Thyroid gland (tissue), 4 donors: ENCODE measurements at regions not wholly inside any gene's neighbourhood (a gene's known extent, or its start where the extent isn't known, plus 50 kb on each side); places are given as distances from the start of the nearest gene placed in this dataset.
A peak's percentile ranks its signal among the peaks of the same experiment; 100 is the strongest.
"Not testable (repeated sequence)": the region's sequence is repeated elsewhere in the genome, so short reads cannot be mapped to it uniquely, and the experiment has no call there.

Experiments
- DNase-seq, 2 donors: peaks; one replicate each; pipeline ENCODE4 v3.0.0-alpha.2; 2019
- H3K27ac ChIP-seq, 3 donors: fragments of 200-600 bp; sonication (generic); 1 replicate in 2 of 3; 2 replicates in 1 of 3; pipeline ENCODE4 v1.5.1; 2016 to 2019; ENCODE audit warnings: mild to moderate bottlenecking in 1 of 3, moderate library complexity in 1 of 3
- H3K27me3 ChIP-seq: fragments of 200-600 bp; sonication (generic); one replicate; pipeline ENCODE4 v1.5.1; 2019
- H3K36me3 ChIP-seq, 2 donors: fragments of 200-600 bp; sonication (generic); one replicate each; pipeline ENCODE4 v1.5.1; 2016 to 2019
- H3K4me1 ChIP-seq, 2 donors: fragments of 200-600 bp; sonication (generic); one replicate each; pipeline ENCODE4 v1.5.1; 2017 to 2019
- H3K4me3 ChIP-seq, 3 donors: fragments of 200-600 bp; sonication (generic); replicated peaks in 1 of 3; 1 replicate in 2 of 3; 2 replicates in 1 of 3; pipeline ENCODE4 v1.5.1; 2016; ENCODE audit warnings: mild to moderate bottlenecking in 1 of 3
- H3K9me3 ChIP-seq: fragments of 200-600 bp; sonication (generic); one replicate; pipeline ENCODE4 v1.5.1; 2017
- CTCF ChIP-seq, 6 experiments: fragments of 200-600 bp in 3 of 6; fragments of 450-650 bp in 3 of 6; sonication (generic) in 3 of 6; IDR thresholded peaks; one replicate each; pipeline ENCODE4 v1.5.1; 2016 to 2019; ENCODE audit warnings: antibody characterized with exemption in 6 of 6, mild to moderate bottlenecking in 2 of 6, inconsistent platforms in 1 of 6, moderate library complexity in 1 of 6
- POLR2A ChIP-seq, 2 donors: fragments of 450-650 bp; IDR thresholded peaks; one replicate each; pipeline ENCODE4 v1.6.1; 2017; ENCODE audit warnings: antibody characterized with exemption in 2 of 2, mild to moderate bottlenecking in 2 of 2, moderate library complexity in 1 of 2
- WGBS, 2 donors: methylation state at CpG; one replicate each; pipeline ENCODE4 v1.1.5; 2017; 5-methylcytosine and 5-hydroxymethylcytosine counted together
- intact Hi-C: fragments of 100-400 bp; cut with DNase I; formaldehyde crosslinking; loops from one replicate; pipeline ENCODE4 v1.15.1; 2023

GRCh38 chr3:48101301-48101650 lies 85.1 kb upstream of the MAP4 start:
- H3K9me3 ChIP-seq, H3K27ac ChIP-seq, H3K27me3 ChIP-seq, H3K36me3 ChIP-seq, DNase-seq, intact Hi-C loops, H3K4me3 ChIP-seq, H3K4me1 ChIP-seq: not testable (repeated sequence)
- WGBS, 2 donors: 100% methylated on average over 2 of the region's 2 CpGs

DNA sequence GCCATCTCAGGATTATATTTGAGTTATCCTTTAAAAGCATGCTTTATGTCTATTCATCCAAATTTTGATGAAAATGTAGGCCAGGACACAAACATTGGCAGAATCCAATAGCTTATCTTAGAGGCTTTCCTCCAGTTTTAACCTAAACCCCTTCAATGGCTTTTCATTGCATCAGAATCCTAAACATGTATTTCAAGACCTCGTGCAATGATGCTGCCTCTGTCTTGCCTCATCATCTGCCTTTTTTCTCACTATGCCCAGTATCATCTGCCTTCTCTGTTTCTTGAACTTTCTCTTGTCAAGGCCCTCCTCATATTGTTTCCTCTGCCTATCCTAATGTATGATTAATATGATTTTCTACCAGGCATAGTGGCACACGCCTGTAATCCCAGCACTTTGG lies 76.1 kb upstream of the MAP4 start:
- 44 to 73% methylated on average over 2 of the region's 2 CpGs for WGBS, 2 donors
- no peaks in the 10 kb centered on the region for H3K9me3 ChIP-seq
- H3K4me1 ChIP-seq: peaks cover 7 to 9% of the 10 kb centered on the region in 2 donors
- no peak overlapping the region for H3K27ac ChIP-seq
- no peaks in the 10 kb centered on the region for H3K27me3 ChIP-seq
- TF ChIP-seq CTCF (IDR thresholded peaks at IDR 0.05): no peak
- no peak for TF ChIP-seq POLR2A (IDR thresholded peaks at IDR 0.05)
- DNase-seq: no peak
- no peak overlapping the region for H3K4me3 ChIP-seq
- intact Hi-C loops: loop anchor here (10.0 kb wide), 1 partner anchor 63 kb away; no protein-coding TSS in a partner anchor
- no peaks in the 10 kb centered on the region for H3K36me3 ChIP-seq

DNA sequence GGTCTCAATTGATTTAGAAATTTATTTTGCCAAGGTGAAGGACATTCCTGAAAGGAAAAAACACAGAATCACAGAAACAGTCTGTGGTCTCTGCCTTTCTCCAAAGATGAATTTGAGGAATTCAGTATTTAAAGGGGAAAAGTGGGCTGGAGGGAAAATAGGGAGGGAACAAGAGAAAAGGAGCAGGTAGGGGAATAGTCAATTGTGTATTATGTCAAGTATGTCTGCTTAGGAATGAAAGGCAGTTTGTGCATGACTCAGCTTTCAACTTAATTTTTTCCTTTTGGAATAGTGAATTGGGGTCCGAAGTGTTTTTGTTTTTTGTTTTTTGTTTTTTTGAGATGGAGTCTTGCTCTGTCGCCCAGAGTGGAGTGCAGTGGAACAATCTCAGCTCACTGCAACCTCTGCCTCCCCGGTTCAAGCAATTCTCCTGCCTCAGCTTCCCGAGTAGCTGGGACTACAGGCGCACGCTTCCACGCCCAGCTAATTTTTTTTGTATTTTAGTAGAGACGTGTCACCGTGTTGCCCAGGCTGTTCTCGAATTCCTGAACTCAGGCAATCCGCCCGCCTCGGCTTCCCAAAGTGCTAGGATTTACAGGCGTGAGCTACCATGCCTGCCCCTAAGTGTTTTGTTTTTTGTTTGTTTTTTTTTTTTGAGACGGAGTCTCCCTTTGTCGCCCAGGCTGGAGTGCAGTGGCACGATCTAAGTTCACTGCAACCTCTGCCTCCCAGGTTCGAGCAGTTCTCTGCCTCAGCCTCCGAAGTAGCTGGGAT lies 74.1 kb upstream of the MAP4 start:
- Histone ChIP-seq H3K27ac (no peak overlapping the region), H3K4me3 (no peak overlapping the region), H3K36me3 (no peaks in the 10 kb centered on the region), H3K4me1 (peaks cover 18 to 28% of the 10 kb centered on the region in 2 donors), H3K9me3 (no peaks in the 10 kb centered on the region), H3K27me3 (no peaks in the 10 kb centered on the region)
- intact Hi-C loops: loop anchor here (10.0 kb wide), 1 partner anchor 64 kb away; no protein-coding TSS in a partner anchor
- TF ChIP-seq POLR2A (IDR thresholded peaks at IDR 0.05) (no peak), CTCF (IDR thresholded peaks at IDR 0.05) (no peak)
- no peak for DNase-seq
- WGBS, 2 donors: 90 to 91% methylated on average over 19 of the region's 19 CpGs

GRCh38 chr3:48088749-48089466 lies 72.7 kb upstream of the MAP4 start:
- Histone ChIP-seq H3K4me3 (peak overlapping the region; percentile 63 to 96 (median 86)), H3K27ac (peak overlapping the region; percentile 88 to 94 (median 93)), H3K27me3 (no peaks in the 10 kb centered on the region), H3K4me1 (peaks cover 18 to 31% of the 10 kb centered on the region in 2 donors), H3K9me3 (no peaks in the 10 kb centered on the region), H3K36me3 (no peaks in the 10 kb centered on the region)
- intact Hi-C loops: no loop called here
- 1% methylated on average over 37 to 51 of the region's 79 CpGs for WGBS, 2 donors
- peak in 2 of 6 experiments; percentile 19 to 23 for TF ChIP-seq CTCF (IDR thresholded peaks at IDR 0.05)
- TF ChIP-seq POLR2A (IDR thresholded peaks at IDR 0.05): peak; percentile 58 to 92
- peak; percentile 98 for DNase-seq

DNA sequence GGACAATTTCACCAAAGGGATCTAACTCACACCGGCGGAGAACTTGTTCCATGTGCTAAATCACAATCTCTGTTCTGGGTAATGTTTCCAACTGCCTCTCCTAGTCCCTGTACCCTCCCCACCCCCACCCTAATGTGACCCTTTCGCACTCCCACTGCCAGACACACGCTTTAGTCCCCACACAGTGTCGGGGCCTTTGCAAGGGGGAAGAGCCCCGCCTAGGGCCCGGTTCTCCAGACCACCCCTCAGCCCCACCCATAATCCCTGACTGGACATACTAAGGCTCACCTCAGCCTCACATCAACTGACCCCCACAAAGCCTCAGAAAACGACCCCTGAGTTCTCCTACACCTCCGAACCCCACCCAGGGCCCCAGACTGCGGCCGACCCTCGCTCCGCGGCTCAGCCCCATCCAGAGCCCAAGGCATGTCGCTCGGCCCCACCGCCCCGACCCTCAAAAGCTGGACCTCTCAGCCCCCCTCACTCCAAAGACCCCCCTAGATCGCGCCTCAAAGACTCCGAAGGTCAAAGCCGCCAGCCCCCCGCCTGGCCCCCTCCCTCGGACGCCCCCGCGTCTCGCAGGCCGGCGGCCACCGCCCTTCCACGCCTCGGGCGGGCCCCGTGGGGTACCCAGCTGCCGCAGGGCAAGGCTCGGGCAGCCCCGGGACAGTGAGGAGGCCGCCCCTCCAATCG lies 72.0 kb upstream of the MAP4 start:
- peak; percentile 18 to 26 for DNase-seq
- H3K9me3 ChIP-seq: no peaks in the 10 kb centered on the region
- no peaks in the 10 kb centered on the region for H3K36me3 ChIP-seq
- H3K27me3 ChIP-seq: no peaks in the 10 kb centered on the region
- H3K27ac ChIP-seq: peak overlapping the region; percentile 88 to 94 (median 93)
- TF ChIP-seq CTCF (IDR thresholded peaks at IDR 0.05) (no peak), POLR2A (IDR thresholded peaks at IDR 0.05) (no peak)
- peaks cover 18 to 31% of the 10 kb centered on the region in 2 donors for H3K4me1 ChIP-seq
- WGBS, 2 donors: 1 to 2% methylated on average over 7 to 18 of the region's 40 CpGs
- H3K4me3 ChIP-seq: peak overlapping the region; percentile 63 to 96 (median 86)
- intact Hi-C loops: no loop called here
